Nephron (organoid): ENCODE measurements at regions not wholly inside any gene's neighbourhood (a gene's known extent, or its start where the extent isn't known, plus 50 kb on each side); places are given as distances from the start of the nearest gene placed in this dataset.
A peak's percentile ranks its signal among the peaks of the same experiment; 100 is the strongest.

Experiments
- H3K27ac Mint-ChIP-seq, 3 experiments: 2 replicates each; pipeline ENCODE4 v1.8.0; 2020; ENCODE audit warnings: mixed read lengths in 3 of 3, mild to moderate bottlenecking in 2 of 3, moderate library complexity in 1 of 3
- H3K27me3 Mint-ChIP-seq: 2 replicates; pipeline ENCODE4 v1.8.0; 2021; ENCODE audit warnings: low read depth, mild to moderate bottlenecking, moderate library complexity, mixed read lengths
- H3K36me3 Mint-ChIP-seq: 2 replicates; pipeline ENCODE4 v1.8.0; 2020; ENCODE audit warnings: low read depth, mixed read lengths
- H3K4me1 Mint-ChIP-seq: 2 replicates; pipeline ENCODE4 v1.8.0; 2020; ENCODE audit warnings: mixed read lengths
- H3K4me3 Mint-ChIP-seq, 3 experiments: 2 replicates each; pipeline ENCODE4 v1.8.0; 2020; ENCODE audit warnings: mild to moderate bottlenecking in 3 of 3, mixed read lengths in 3 of 3, moderate library complexity in 2 of 3
- H3K9me3 Mint-ChIP-seq: 2 replicates; pipeline ENCODE4 v1.8.0; 2020; ENCODE audit warnings: mixed read lengths
- CTCF ChIP-seq, 3 experiments: fragments of 200-600 bp; sonication (generic); IDR thresholded peaks; one replicate each; pipeline ENCODE4 v1.5.0; 2021; ENCODE audit warnings: antibody characterized with exemption in 3 of 3; ENCODE audit not compliant: unreplicated experiment in 3 of 3

- Mint-ChIP-seq H3K27me3 (no peaks in the 10 kb centered on the region), H3K27ac (peak overlapping the region in 1 of 3 experiments; percentile 53), H3K4me3 (no peak overlapping the region), H3K4me1 (peaks cover 42% of the 10 kb centered on the region), H3K9me3 (no peaks in the 10 kb centered on the region), H3K36me3 (no peaks in the 10 kb centered on the region)
- TF ChIP-seq CTCF (IDR thresholded peaks at IDR 0.05; ENCODE audit: unreplicated experiment in 3 of 3): no peak
Measured at GRCh38 chr2:164055623-164056022, 319.8 kb upstream of the FIGN start.

GRCh38 chr2:164054651-164055050 is 318.8 kb upstream of the FIGN start:
- no peak for TF ChIP-seq CTCF (IDR thresholded peaks at IDR 0.05; ENCODE audit: unreplicated experiment in 3 of 3)
- no peak overlapping the region for H3K27ac Mint-ChIP-seq
- H3K9me3 Mint-ChIP-seq: no peaks in the 10 kb centered on the region
- no peaks in the 10 kb centered on the region for H3K36me3 Mint-ChIP-seq
- no peak overlapping the region for H3K4me3 Mint-ChIP-seq
- H3K4me1 Mint-ChIP-seq: peaks cover 42% of the 10 kb centered on the region
- H3K27me3 Mint-ChIP-seq: no peaks in the 10 kb centered on the region

DNA sequence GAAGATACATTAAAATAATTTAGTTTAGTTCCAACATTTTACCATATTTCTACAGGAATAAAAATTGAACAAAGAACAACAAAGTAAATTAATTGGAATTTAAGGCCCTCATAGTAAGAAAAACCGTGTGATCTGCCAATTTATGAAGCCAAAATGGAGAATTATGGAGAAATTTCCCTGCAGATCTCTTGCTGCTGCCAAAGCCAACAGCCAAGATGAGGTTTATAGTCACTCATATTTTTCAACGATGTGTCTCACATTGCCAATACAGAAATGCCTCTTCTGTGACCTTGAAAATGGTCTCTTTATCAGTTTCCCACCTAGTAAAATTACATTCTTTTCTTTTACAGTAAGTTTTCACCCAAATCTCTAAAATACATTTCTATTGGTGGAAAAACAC is 317.2 kb upstream of the FIGN start:
- no peak for TF ChIP-seq CTCF (IDR thresholded peaks at IDR 0.05; ENCODE audit: unreplicated experiment in 3 of 3)
- H3K27ac Mint-ChIP-seq: peak overlapping the region in 2 of 3 experiments; percentile 79 to 81
- no peaks in the 10 kb centered on the region for H3K36me3 Mint-ChIP-seq
- H3K9me3 Mint-ChIP-seq: no peaks in the 10 kb centered on the region
- peaks cover 42% of the 10 kb centered on the region for H3K4me1 Mint-ChIP-seq
- no peak overlapping the region for H3K4me3 Mint-ChIP-seq
- no peaks in the 10 kb centered on the region for H3K27me3 Mint-ChIP-seq

GRCh38 chr2:164052006-164052405 is 316.2 kb upstream of the FIGN start:
- peaks cover 42% of the 10 kb centered on the region for H3K4me1 Mint-ChIP-seq
- H3K9me3 Mint-ChIP-seq: no peaks in the 10 kb centered on the region
- no peaks in the 10 kb centered on the region for H3K27me3 Mint-ChIP-seq
- H3K36me3 Mint-ChIP-seq: no peaks in the 10 kb centered on the region
- peak overlapping the region; percentile 26 to 81 (median 79) for H3K27ac Mint-ChIP-seq
- no peak for TF ChIP-seq CTCF (IDR thresholded peaks at IDR 0.05; ENCODE audit: unreplicated experiment in 3 of 3)
- H3K4me3 Mint-ChIP-seq: no peak overlapping the region

DNA sequence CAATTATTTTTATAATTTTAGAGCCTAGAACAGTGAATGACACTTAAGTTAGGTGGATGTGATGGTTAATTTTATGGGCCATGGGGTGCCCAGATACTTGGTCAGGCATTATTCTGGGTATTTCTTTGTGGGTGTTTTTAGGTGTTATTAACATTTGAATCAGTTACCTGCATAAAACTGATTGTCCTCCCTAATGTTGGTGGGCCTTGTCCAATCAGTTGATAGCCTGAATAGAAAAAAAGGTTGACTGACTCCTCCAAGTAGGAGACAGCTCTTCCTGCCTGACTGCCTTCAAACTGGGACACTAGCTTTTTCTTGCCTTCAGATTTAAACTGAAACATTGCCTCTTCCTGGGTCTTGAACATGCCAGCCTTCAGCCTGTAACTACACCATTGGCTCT is 312.9 kb upstream of the FIGN start:
- Mint-ChIP-seq H3K27ac (no peak overlapping the region), H3K4me3 (no peak overlapping the region), H3K27me3 (no peaks in the 10 kb centered on the region), H3K4me1 (peaks cover 20% of the 10 kb centered on the region), H3K36me3 (no peaks in the 10 kb centered on the region), H3K9me3 (no peaks in the 10 kb centered on the region)
- no peak for TF ChIP-seq CTCF (IDR thresholded peaks at IDR 0.05; ENCODE audit: unreplicated experiment in 3 of 3)

DNA sequence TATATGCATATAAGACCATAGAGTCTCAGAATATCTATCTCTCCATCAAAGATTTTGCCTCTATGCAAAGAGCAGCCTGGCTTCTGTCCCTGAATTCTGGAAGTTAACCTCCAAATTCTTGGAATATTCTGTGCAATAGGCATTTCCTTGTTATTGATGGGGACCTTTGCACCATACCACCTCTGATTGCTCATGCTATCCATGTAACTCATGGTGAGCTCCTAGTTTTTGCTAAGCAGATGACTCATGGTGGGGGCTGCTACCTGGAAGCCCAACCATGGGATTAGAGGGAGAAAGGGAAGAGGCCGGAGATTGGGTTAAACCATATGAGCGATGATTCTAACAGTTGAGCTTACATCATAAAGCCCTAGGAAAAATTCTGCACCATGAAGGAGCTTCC is 310.2 kb upstream of the FIGN start:
- peaks cover 7% of the 10 kb centered on the region for H3K9me3 Mint-ChIP-seq
- H3K27me3 Mint-ChIP-seq: no peaks in the 10 kb centered on the region
- H3K36me3 Mint-ChIP-seq: no peaks in the 10 kb centered on the region
- no peaks in the 10 kb centered on the region for H3K4me1 Mint-ChIP-seq
- no peak overlapping the region for H3K4me3 Mint-ChIP-seq
- TF ChIP-seq CTCF (IDR thresholded peaks at IDR 0.05; ENCODE audit: unreplicated experiment in 3 of 3): no peak
- H3K27ac Mint-ChIP-seq: no peak overlapping the region
